Liver (tissue), 8 donors: ENCODE measurements at regions not wholly inside any gene's neighbourhood (a gene's known extent, or its start where the extent isn't known, plus 50 kb on each side); places are given as distances from the start of the nearest gene placed in this dataset.

Source experiments
- DNase-seq: peaks from one replicate; pipeline ENCODE4 v3.0.0-alpha.2; 2017; ENCODE audit warnings: low spot score
- H3K27ac ChIP-seq, 2 donors: one replicate each; pipeline ENCODE4 v1.7.0; 2013; ENCODE audit warnings: inconsistent platforms in 2 of 2, low read length in 2 of 2, control low read depth in 1 of 2, low read depth in 1 of 2, mild to moderate bottlenecking in 1 of 2
- H3K27me3 ChIP-seq, 4 donors: one replicate each; pipeline versions ENCODE4 v1.6.1 to v1.7.0; 2013; ENCODE audit warnings: low read length in 3 of 4, inconsistent platforms in 1 of 4, mild to moderate bottlenecking in 1 of 4, moderate library complexity in 1 of 4; ENCODE audit not compliant: control insufficient read depth in 4 of 4, insufficient read depth in 4 of 4
- H3K36me3 ChIP-seq, 4 donors: one replicate each; pipeline versions ENCODE4 v1.6.1 to v1.7.0; 2013; ENCODE audit warnings: low read length in 3 of 4, mild to moderate bottlenecking in 3 of 4, low read depth in 1 of 4, moderate library complexity in 1 of 4; ENCODE audit not compliant: control insufficient read depth in 4 of 4, insufficient read depth in 3 of 4
- H3K4me1 ChIP-seq, 4 donors: one replicate each; pipeline versions ENCODE4 v1.6.1 to v1.7.0; 2013; ENCODE audit warnings: low read length in 3 of 4, mild to moderate bottlenecking in 3 of 4, moderate library complexity in 1 of 4; ENCODE audit not compliant: control insufficient read depth in 4 of 4, insufficient read depth in 4 of 4
- H3K4me3 ChIP-seq, 3 donors: one replicate each; pipeline versions ENCODE4 v1.6.1 to v1.7.0; 2013; ENCODE audit warnings: low read length in 3 of 3, control low read depth in 1 of 3, low read depth in 1 of 3, mild to moderate bottlenecking in 1 of 3
- H3K9ac ChIP-seq, 2 donors: one replicate each; pipeline ENCODE4 v1.7.0; 2013; ENCODE audit warnings: low read length in 2 of 2, mild to moderate bottlenecking in 2 of 2, moderate library complexity in 2 of 2, control low read depth in 1 of 2, low read depth in 1 of 2
- H3K9me3 ChIP-seq, 4 donors: one replicate each; pipeline versions ENCODE4 v1.6.1 to v1.7.0; 2013; ENCODE audit warnings: low read length in 3 of 4; ENCODE audit not compliant: control insufficient read depth in 4 of 4
- ATF3 ChIP-seq: IDR thresholded peaks from 2 replicates; pipeline ENCODE4 v1.6.1; 2016; ENCODE audit warnings: antibody characterized with exemption
- CTCF ChIP-seq: fragments of 150-350 bp; IDR thresholded peaks from 2 replicates; pipeline ENCODE4 v1.5.1; 2017; ENCODE audit warnings: improper control_type of control experiment, low read depth, low read length; ENCODE audit not compliant: missing input control
- EGR1 ChIP-seq, 2 donors: IDR thresholded peaks; 2 replicates each; pipeline ENCODE4 v1.6.1; 2016 to 2018; ENCODE audit warnings: antibody characterized with exemption in 2 of 2, low read depth in 2 of 2
- FOXA1 ChIP-seq: IDR thresholded peaks from 2 replicates; pipeline ENCODE4 v1.6.1; 2016; ENCODE audit warnings: antibody characterized with exemption
- FOXA2 ChIP-seq: IDR thresholded peaks from 2 replicates; pipeline ENCODE4 v1.6.1; 2016; ENCODE audit warnings: antibody characterized with exemption
- GABPA ChIP-seq, 2 donors: IDR thresholded peaks in 1 of 2; conservative IDR thresholded peaks in 1 of 2; 2 replicates each; pipeline ENCODE4 v1.6.1; 2016; ENCODE audit warnings: antibody characterized with exemption in 2 of 2, mild to moderate bottlenecking in 1 of 2, moderate library complexity in 1 of 2
- HNF4A ChIP-seq, 2 donors: conservative IDR thresholded peaks; 2 replicates each; pipeline ENCODE4 v1.6.1; 2016; ENCODE audit warnings: antibody characterized with exemption in 2 of 2, mild to moderate bottlenecking in 2 of 2
- HNF4G ChIP-seq: IDR thresholded peaks from 2 replicates; pipeline ENCODE4 v1.6.1; 2016; ENCODE audit warnings: antibody characterized with exemption
- JUND ChIP-seq, 2 donors: IDR thresholded peaks; 2 replicates each; pipeline ENCODE4 v1.6.1; 2016; ENCODE audit warnings: antibody characterized with exemption in 2 of 2
- MAX ChIP-seq: IDR thresholded peaks from 2 replicates; pipeline ENCODE4 v1.6.1; 2016; ENCODE audit warnings: antibody characterized with exemption
- NR2F2 ChIP-seq: IDR thresholded peaks from 2 replicates; pipeline ENCODE4 v1.6.1; 2016; ENCODE audit warnings: antibody characterized with exemption
- RAD21 ChIP-seq, 2 donors: IDR thresholded peaks; 2 replicates each; pipeline ENCODE4 v1.6.1; 2016; ENCODE audit warnings: antibody characterized with exemption in 2 of 2, mild to moderate bottlenecking in 2 of 2
- REST ChIP-seq: IDR thresholded peaks from 2 replicates; pipeline ENCODE4 v1.6.1; 2016; ENCODE audit warnings: antibody characterized with exemption, mild to moderate bottlenecking
- RXRA ChIP-seq, 2 donors: IDR thresholded peaks; 2 replicates each; pipeline ENCODE4 v1.6.1; 2017 to 2018; ENCODE audit warnings: antibody characterized with exemption in 2 of 2, mild to moderate bottlenecking in 1 of 2
- SP1 ChIP-seq: IDR thresholded peaks from 2 replicates; pipeline ENCODE4 v1.6.1; 2018; ENCODE audit warnings: antibody characterized with exemption, mild to moderate bottlenecking
- TAF1 ChIP-seq: conservative IDR thresholded peaks from 2 replicates; pipeline ENCODE4 v1.6.1; 2016; ENCODE audit warnings: antibody characterized with exemption, mild to moderate bottlenecking
- YY1 ChIP-seq: IDR thresholded peaks from 2 replicates; pipeline ENCODE4 v1.6.1; 2016; ENCODE audit warnings: antibody characterized with exemption, mild to moderate bottlenecking
- ZBTB33 ChIP-seq: IDR thresholded peaks from 2 replicates; pipeline ENCODE4 v1.6.1; 2016; ENCODE audit warnings: antibody characterized with exemption
- WGBS: extraction: QIAGEN DNeasy Blood & Tissue Kit; methylation state at CpG from one replicate; pipeline ENCODE4 v1.1.7; 2013; 5-methylcytosine and 5-hydroxymethylcytosine counted together
- donor health status: healthy.
- donor health status: healthy.
- donor health status: healthy.
- donor health status: healthy.
- donor health status: healthy.

GRCh38 chr3:24545887-24546286, 51.2 kb upstream of the THRB start:
- peak overlapping the region in 1 of 2 donors; percentile 14 for H3K9ac ChIP-seq
- peak overlapping the region; percentile 37 to 70 for H3K27ac ChIP-seq
- H3K9me3 ChIP-seq = no peaks in the 10 kb centered on the region
- no peak for DNase-seq
- no peaks in the 10 kb centered on the region for H3K36me3 ChIP-seq
- WGBS = 28% methylated on average over 3 of the region's 3 CpGs
- peaks cover 4 to 23% (median 18%) of the 10 kb centered on the region in 4 donors for H3K4me1 ChIP-seq
- no peak overlapping the region for H3K4me3 ChIP-seq
- peak; percentile 78 to 86 for TF ChIP-seq RXRA (IDR thresholded peaks at IDR 0.05)
- peak; percentile 20 for TF ChIP-seq TAF1
- peak; percentile 54 for TF ChIP-seq FOXA2
- TF ChIP-seq FOXA1 = no peak
- TF ChIP-seq HNF4A (conservative IDR thresholded peaks at IDR 0.05) = peak; percentile 79 to 85
- TF ChIP-seq GABPA (IDR thresholded peaks at IDR 0.05 in 1 of 2, conservative IDR thresholded peaks at IDR 0.05 in 1 of 2) = no peak
- TF ChIP-seq REST = peak; percentile 55
- peak; percentile 97 to 98 for TF ChIP-seq JUND (IDR thresholded peaks at IDR 0.05)
- TF ChIP-seq RAD21 (IDR thresholded peaks at IDR 0.05) = peak; percentile 54 to 59
- TF ChIP-seq NR2F2 = peak; percentile 87
- TF ChIP-seq HNF4G = peak; percentile 57
- no peak for TF ChIP-seq CTCF
- TF ChIP-seq ZBTB33 = peak; percentile 77
- peak; percentile 64 for TF ChIP-seq MAX
- TF ChIP-seq ATF3 = peak; percentile 94
- peak; percentile 83 for TF ChIP-seq YY1
- peak in 1 of 2 donors; percentile 22 for TF ChIP-seq EGR1 (IDR thresholded peaks at IDR 0.05; ENCODE audit: low read depth in 2 of 2)
- peak; percentile 81 for TF ChIP-seq SP1
- no peaks in the 10 kb centered on the region for H3K27me3 ChIP-seq
